MM.1S (cell line): ENCODE measurements at regions not wholly inside any gene's neighbourhood (a gene's known extent, or its start where the extent isn't known, plus 50 kb on each side); places are given as distances from the start of the nearest gene placed in this dataset.

ENCODE experiments used
- CTCF ChIP-seq: fragments of 300-600 bp; sonication (generic); IDR thresholded peaks from 2 replicates; pipeline ENCODE4 v1.5.1; 2016; ENCODE audit warnings: antibody characterized with exemption, low read length, mixed read lengths
- EZH2phosphoT487 ChIP-seq: fragments of 300-600 bp; sonication (generic); IDR thresholded peaks from 2 replicates; pipeline ENCODE4 v1.6.1; 2018; ENCODE audit warnings: antibody characterized with exemption, low read length

GRCh38 chr2:228303960-228304359 is 122.5 kb upstream of the SPHKAP start:
- TF ChIP-seq CTCF (no peak), EZH2phosphoT487 (no peak)
